ENCODE measurements at regions not wholly inside any gene's neighbourhood (a gene's known extent, or its start where the extent isn't known, plus 50 kb on each side); places are given as distances from the start of the nearest gene placed in this dataset.
A peak's percentile ranks its signal among the peaks of the same experiment; 100 is the strongest.

DNA sequence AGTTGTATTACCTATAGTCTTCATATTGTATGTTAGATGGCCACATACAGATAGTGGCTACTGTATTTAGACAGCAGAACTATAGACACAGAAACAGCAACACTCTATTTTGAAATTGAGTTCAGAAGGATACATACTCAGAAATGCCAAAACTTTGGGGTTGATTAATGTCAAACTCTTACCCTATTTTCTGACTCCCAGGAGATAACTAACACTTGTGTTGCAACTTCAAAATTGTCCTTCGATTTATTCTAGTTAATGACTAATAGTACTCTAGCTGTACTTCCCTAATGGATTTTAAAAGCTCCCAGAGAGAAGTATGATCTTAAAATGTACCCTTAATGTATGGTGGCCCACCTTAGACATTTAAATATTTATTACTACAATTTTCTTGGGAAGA is 229.9 kb upstream of the UGT8 start:
- no peaks in the 10 kb centered on the region for H3K4me1 ChIP-seq (ENCODE audit: insufficient read depth, low read length, poor library complexity, severe bottlenecking)
- H3K9me3 ChIP-seq (ENCODE audit: low read length), result no peaks in the 10 kb centered on the region
- POLR2A ChIA-PET, result no interaction called here
- no peak overlapping the region for H3K4me3 ChIP-seq (ENCODE audit: low read depth, low read length, poor library complexity, severe bottlenecking)
- no peak overlapping the region for H3K27ac ChIP-seq (ENCODE audit: low read depth, low read length, poor library complexity, severe bottlenecking)
- no peaks in the 10 kb centered on the region for H3K79me2 ChIP-seq (ENCODE audit: insufficient read depth, low read depth, low read length)
- no peaks in the 10 kb centered on the region for H4K20me1 ChIP-seq (ENCODE audit: insufficient read depth, low read length)
- no peak for TF ChIP-seq EZH2phosphoT487 (IDR thresholded peaks at IDR 0.05; ENCODE audit: borderline replicate concordance, low read depth, low read length)
- TF ChIP-seq, protein P1, sequence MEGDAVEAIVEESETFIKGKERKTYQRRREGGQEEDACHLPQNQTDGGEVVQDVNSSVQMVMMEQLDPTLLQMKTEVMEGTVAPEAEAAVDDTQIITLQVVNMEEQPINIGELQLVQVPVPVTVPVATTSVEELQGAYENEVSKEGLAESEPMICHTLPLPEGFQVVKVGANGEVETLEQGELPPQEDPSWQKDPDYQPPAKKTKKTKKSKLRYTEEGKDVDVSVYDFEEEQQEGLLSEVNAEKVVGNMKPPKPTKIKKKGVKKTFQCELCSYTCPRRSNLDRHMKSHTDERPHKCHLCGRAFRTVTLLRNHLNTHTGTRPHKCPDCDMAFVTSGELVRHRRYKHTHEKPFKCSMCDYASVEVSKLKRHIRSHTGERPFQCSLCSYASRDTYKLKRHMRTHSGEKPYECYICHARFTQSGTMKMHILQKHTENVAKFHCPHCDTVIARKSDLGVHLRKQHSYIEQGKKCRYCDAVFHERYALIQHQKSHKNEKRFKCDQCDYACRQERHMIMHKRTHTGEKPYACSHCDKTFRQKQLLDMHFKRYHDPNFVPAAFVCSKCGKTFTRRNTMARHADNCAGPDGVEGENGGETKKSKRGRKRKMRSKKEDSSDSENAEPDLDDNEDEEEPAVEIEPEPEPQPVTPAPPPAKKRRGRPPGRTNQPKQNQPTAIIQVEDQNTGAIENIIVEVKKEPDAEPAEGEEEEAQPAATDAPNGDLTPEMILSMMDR (conservative IDR thresholded peaks at IDR 0.05; ENCODE audit: low read length), result no peak
- BruUV-seq (replicated peaks), result no TSS peak
- no peak overlapping the region for H2AFZ ChIP-seq (ENCODE audit: low read length)
- intact Hi-C loops (cut with micrococcal nuclease; ENCODE audit: unreplicated experiment), result no loop called here
- CTCF ChIA-PET (ENCODE audit: unreplicated experiment), result no interaction called here
- H3K36me3 ChIP-seq (ENCODE audit: insufficient read depth, low read length), result no peaks in the 10 kb centered on the region
- no peak overlapping the region for H3K4me2 ChIP-seq (ENCODE audit: low read length)
- DNase-seq (ENCODE audit: low spot score), result no peak
- H3K9me2 ChIP-seq (ENCODE audit: insufficient read depth, low read length), result no peaks in the 10 kb centered on the region

DNA sequence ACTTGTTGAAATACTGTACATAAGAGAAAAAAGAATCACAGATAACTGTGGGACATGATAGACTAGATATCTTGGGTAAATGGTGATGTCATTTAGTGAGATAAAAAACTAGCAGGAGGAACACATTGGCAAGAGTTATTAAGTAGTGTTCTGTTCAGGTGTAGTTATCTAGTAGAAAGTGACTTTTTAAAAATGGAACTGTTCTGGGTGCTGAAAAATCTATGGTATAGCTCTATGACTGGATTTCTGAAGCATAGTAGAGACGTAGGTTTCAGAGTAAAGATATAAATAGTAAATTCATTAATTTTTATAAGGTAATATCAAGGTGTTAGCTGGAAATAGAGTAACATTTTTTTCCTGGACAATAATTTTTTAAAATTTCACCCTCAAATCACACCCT is 225.1 kb upstream of the UGT8 start:
- Histone ChIP-seq H4K20me1 (ENCODE audit: insufficient read depth, low read length) (no peaks in the 10 kb centered on the region), H3K4me1 (ENCODE audit: insufficient read depth, low read length, poor library complexity, severe bottlenecking) (no peaks in the 10 kb centered on the region), H3K79me2 (ENCODE audit: insufficient read depth, low read depth, low read length) (no peaks in the 10 kb centered on the region), H3K36me3 (ENCODE audit: insufficient read depth, low read length) (no peaks in the 10 kb centered on the region), H3K4me2 (ENCODE audit: low read length) (no peak overlapping the region), H3K27ac (ENCODE audit: low read depth, low read length, poor library complexity, severe bottlenecking) (no peak overlapping the region), H2AFZ (ENCODE audit: low read length) (no peak overlapping the region), H3K9me3 (ENCODE audit: low read length) (no peaks in the 10 kb centered on the region), H3K4me3 (ENCODE audit: low read depth, low read length, poor library complexity, severe bottlenecking) (no peak overlapping the region), H3K9me2 (ENCODE audit: insufficient read depth, low read length) (no peaks in the 10 kb centered on the region)
- no peak for DNase-seq (ENCODE audit: low spot score)
- POLR2A ChIA-PET, result interaction anchor here (0.6 kb wide), 1 partner anchor 31 kb away, joined by 3 read pairs; no protein-coding TSS in a partner anchor
- TF ChIP-seq, protein P1 (conservative IDR thresholded peaks at IDR 0.05; ENCODE audit: low read length), result no peak
- no peak for TF ChIP-seq EZH2phosphoT487 (IDR thresholded peaks at IDR 0.05; ENCODE audit: borderline replicate concordance, low read depth, low read length)
- no TSS peak for BruUV-seq (replicated peaks)
- intact Hi-C loops (cut with micrococcal nuclease; ENCODE audit: unreplicated experiment), result no loop called here
- CTCF ChIA-PET (ENCODE audit: unreplicated experiment), result no interaction called here

DNA sequence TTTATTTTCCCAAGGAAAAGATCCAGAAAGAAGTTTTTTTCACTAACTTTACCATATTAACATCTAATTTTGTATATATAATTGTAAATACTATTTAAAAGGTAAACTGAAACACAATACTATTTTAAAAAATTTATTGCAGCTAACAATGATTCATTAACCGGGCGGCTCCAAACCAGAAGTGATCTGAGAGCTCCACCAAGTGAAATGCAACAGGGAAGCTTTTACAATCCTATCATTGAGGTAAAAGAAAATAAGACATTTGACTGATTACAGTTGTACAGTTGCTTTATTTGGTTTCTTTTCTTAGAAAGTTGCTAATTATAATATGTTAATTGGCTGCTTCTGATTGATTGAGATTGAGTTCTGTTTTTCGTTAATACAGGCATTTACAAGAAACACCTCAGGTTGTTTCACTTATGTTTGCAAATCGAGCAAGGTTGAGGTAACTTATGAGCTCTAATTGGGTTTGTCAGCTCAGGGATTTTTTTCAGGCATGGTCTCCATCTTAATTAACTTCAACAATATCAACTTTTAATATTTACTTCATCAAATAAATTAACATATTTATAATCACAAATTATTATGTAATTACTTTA is 220.2 kb upstream of the UGT8 start:
- Histone ChIP-seq H3K4me3 (ENCODE audit: low read depth, low read length, poor library complexity, severe bottlenecking) (no peak overlapping the region), H3K9me2 (ENCODE audit: insufficient read depth, low read length) (no peaks in the 10 kb centered on the region), H3K79me2 (ENCODE audit: insufficient read depth, low read depth, low read length) (no peaks in the 10 kb centered on the region), H3K36me3 (ENCODE audit: insufficient read depth, low read length) (no peaks in the 10 kb centered on the region), H3K27ac (ENCODE audit: low read depth, low read length, poor library complexity, severe bottlenecking) (no peak overlapping the region), H4K20me1 (ENCODE audit: insufficient read depth, low read length) (no peaks in the 10 kb centered on the region), H3K9me3 (ENCODE audit: low read length) (no peaks in the 10 kb centered on the region), H3K4me2 (ENCODE audit: low read length) (no peak overlapping the region), H3K4me1 (ENCODE audit: insufficient read depth, low read length, poor library complexity, severe bottlenecking) (no peaks in the 10 kb centered on the region), H2AFZ (ENCODE audit: low read length) (no peak overlapping the region)
- intact Hi-C loops (cut with micrococcal nuclease; ENCODE audit: unreplicated experiment), result no loop called here
- DNase-seq (ENCODE audit: low spot score), result no peak
- CTCF ChIA-PET (ENCODE audit: unreplicated experiment), result no interaction called here
- BruUV-seq (replicated peaks), result no TSS peak
- TF ChIP-seq, protein P1 (conservative IDR thresholded peaks at IDR 0.05; ENCODE audit: low read length), result 0 out of 2 replicates have a peak, but pooled peaks have one; percentile 15
- no peak for TF ChIP-seq EZH2phosphoT487 (IDR thresholded peaks at IDR 0.05; ENCODE audit: borderline replicate concordance, low read depth, low read length)
- POLR2A ChIA-PET, result no interaction called here

Data from OCI-LY7 (cell line).